Thymus (tissue), 11 donors: ENCODE measurements at regions not wholly inside any gene's neighbourhood (a gene's known extent, or its start where the extent isn't known, plus 50 kb on each side); places are given as distances from the start of the nearest gene placed in this dataset.

Experiments
- DNase-seq, 9 donors: peaks; one replicate each; pipeline ENCODE4 v3.0.0-alpha.2; 2013; ENCODE audit warnings: low spot score in 9 of 9, low read depth in 6 of 9, missing footprints in 1 of 9
- H3K27ac ChIP-seq, 2 donors: one replicate each; pipeline ENCODE4 v1.5.1; 2013; ENCODE audit warnings: control low read depth in 1 of 2, low read depth in 1 of 2, low read length in 1 of 2, mild to moderate bottlenecking in 1 of 2, moderate library complexity in 1 of 2
- H3K27me3 ChIP-seq, 2 donors: one replicate each; pipeline ENCODE4 v1.5.1; 2013; ENCODE audit warnings: low read length in 1 of 2; ENCODE audit not compliant: control insufficient read depth in 2 of 2, insufficient read depth in 1 of 2
- H3K36me3 ChIP-seq, 2 donors: one replicate each; pipeline ENCODE4 v1.5.1; 2013; ENCODE audit warnings: low read length in 1 of 2, mild to moderate bottlenecking in 1 of 2, moderate library complexity in 1 of 2; ENCODE audit not compliant: control insufficient read depth in 2 of 2, insufficient read depth in 2 of 2
- H3K4me1 ChIP-seq, 2 donors: one replicate each; pipeline ENCODE4 v1.5.1; 2013; ENCODE audit warnings: low read length in 2 of 2; ENCODE audit not compliant: control insufficient read depth in 2 of 2, insufficient read depth in 2 of 2
- H3K4me3 ChIP-seq, 2 donors: one replicate each; pipeline ENCODE4 v1.5.1; 2013; ENCODE audit warnings: low read length in 2 of 2, control low read depth in 1 of 2, mild to moderate bottlenecking in 1 of 2
- H3K9me3 ChIP-seq, 2 donors: one replicate each; pipeline ENCODE4 v1.5.1; 2013; ENCODE audit warnings: low read length in 1 of 2, mild to moderate bottlenecking in 1 of 2; ENCODE audit not compliant: control insufficient read depth in 2 of 2, insufficient read depth in 1 of 2
- WGBS: extraction: QIAGEN DNeasy Blood & Tissue Kit; methylation state at CpG from one replicate; pipeline ENCODE4 v1.1.7; 2013; 5-methylcytosine and 5-hydroxymethylcytosine counted together
- donor health status: healthy.

DNA sequence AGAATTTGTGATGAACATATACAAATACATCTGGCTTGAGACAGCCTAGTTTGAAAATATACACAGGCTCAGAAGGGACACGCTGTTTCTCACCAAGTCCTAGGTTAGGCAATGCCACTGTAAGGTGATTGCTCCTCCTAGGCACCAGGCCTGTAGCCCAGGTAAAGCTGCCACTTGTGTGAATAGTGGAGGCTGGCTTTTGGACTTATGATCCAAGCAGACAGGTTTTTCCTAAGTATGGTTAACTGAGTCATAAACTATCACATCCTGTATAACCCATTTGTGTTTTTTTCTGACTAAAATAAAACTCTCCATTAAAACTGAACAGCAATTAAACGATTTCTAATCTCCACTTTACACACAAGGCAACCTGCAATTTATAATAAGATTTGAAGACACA, 81.0 kb downstream of the SEMA4F start:
- Histone ChIP-seq H3K4me1 (peaks cover 0 to 22% of the 10 kb centered on the region in 2 donors), H3K4me3 (no peak overlapping the region), H3K9me3 (peaks cover 0 to 3% of the 10 kb centered on the region in 2 donors), H3K36me3 (no peaks in the 10 kb centered on the region), H3K27ac (peak overlapping the region in 1 of 2 donors; percentile 55), H3K27me3 (no peaks in the 10 kb centered on the region)
- 48% methylated on average over 2 of the region's 2 CpGs for WGBS
- DNase-seq, result no peak

DNA sequence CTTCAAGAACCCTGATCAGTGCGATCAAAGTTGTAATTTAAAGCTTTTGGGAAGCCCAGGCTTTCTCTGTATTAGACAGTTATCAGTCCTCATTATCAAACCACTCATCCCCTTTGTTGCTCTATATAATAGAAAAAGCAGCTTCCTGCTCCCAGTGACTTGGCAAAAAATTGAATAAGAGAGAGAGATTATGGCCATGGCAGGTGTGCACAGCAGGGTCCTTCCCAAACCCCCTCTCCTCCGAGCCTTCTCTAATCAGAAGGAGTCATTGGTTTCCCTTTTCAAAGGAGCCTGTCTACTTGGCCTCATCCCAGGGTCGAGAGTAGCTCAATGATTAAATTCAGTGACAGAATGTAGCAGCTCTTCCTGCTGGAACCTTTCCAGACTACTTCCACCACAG, 81.5 kb downstream of the SEMA4F start:
- peaks cover 0 to 3% of the 10 kb centered on the region in 2 donors for H3K9me3 ChIP-seq
- H3K36me3 ChIP-seq, result no peaks in the 10 kb centered on the region
- WGBS, result 3% methylated on average over 3 of the region's 3 CpGs
- peak in 1 of 9 donors; percentile 25 for DNase-seq
- H3K27me3 ChIP-seq, result no peaks in the 10 kb centered on the region
- H3K4me1 ChIP-seq, result peaks cover 0 to 22% of the 10 kb centered on the region in 2 donors
- no peak overlapping the region for H3K4me3 ChIP-seq
- peak overlapping the region in 1 of 2 donors; percentile 55 for H3K27ac ChIP-seq

DNA sequence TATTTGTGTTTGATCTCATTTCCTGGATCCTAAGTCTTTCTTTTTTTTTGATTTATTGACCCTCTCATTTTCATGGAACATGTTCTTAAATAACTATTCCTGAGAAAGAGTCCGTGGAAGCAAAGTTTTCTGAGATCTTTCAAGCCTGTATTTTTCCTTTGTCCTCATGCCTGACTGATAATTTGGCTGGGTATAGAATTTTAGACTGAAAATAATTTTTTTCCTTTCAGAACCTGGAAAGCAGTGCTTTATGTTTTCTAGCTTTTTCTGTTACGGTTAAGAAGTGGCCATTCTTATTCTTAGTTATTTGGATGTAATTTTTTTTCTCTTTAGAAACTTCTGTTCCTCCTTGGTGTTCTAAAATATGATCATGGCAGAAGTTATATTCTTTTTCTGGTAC, 82.5 kb downstream of the SEMA4F start:
- Histone ChIP-seq H3K27me3 (no peaks in the 10 kb centered on the region), H3K27ac (no peak overlapping the region), H3K4me1 (peaks cover 0 to 22% of the 10 kb centered on the region in 2 donors), H3K36me3 (no peaks in the 10 kb centered on the region), H3K9me3 (peaks cover 0 to 3% of the 10 kb centered on the region in 2 donors), H3K4me3 (no peak overlapping the region)
- DNase-seq, result no peak
- WGBS, result 72% methylated on average over 2 of the region's 2 CpGs

DNA sequence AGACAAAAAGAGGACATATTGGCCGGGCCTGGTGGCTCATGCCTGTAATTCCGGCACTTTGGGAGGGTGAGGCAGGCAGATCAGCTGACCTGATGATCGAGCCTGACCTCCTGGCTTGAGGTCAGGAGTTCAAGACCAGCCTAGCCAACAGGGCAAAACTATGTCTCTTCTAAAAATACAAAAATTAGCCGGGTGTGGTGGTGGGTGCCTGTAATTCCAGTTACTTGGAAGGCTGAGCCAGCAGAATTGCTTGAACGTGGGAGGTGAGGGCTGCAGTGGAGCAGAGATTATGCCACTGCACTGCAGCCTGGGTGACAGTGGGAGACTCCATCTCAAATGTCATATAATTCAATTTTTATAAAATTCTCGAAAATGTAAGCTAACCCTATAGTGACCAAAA, 84.5 kb downstream of the SEMA4F start:
- Histone ChIP-seq H3K27ac (no peak overlapping the region), H3K9me3 (peaks cover 0 to 3% of the 10 kb centered on the region in 2 donors), H3K4me3 (no peak overlapping the region), H3K4me1 (peaks cover 0 to 19% of the 10 kb centered on the region in 2 donors), H3K36me3 (no peaks in the 10 kb centered on the region), H3K27me3 (no peaks in the 10 kb centered on the region)
- 79% methylated on average over 6 of the region's 6 CpGs for WGBS
- DNase-seq, result no peak

DNA sequence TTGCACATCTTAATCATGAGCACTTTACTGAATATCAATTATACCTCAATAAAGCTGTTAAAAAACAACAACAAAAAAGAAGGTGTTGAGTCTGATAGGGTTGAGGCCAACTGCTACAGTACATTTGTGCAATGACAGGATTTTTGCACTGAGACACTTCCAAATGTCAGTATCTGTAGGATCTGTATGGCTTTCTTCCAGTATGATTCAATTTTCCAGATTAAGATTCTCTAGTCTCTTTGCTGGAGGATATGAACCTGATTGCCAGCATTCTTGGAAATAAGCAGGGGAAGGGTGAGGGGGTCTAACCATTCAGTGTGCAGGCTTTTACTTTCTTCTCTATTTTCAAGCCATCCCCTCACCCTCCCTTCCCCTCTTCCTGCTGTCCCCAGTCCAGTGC, 85.1 kb downstream of the SEMA4F start:
- Histone ChIP-seq H3K9me3 (peaks cover 0 to 3% of the 10 kb centered on the region in 2 donors), H3K27me3 (no peaks in the 10 kb centered on the region), H3K27ac (no peak overlapping the region), H3K4me1 (peaks cover 0 to 15% of the 10 kb centered on the region in 2 donors), H3K4me3 (no peak overlapping the region), H3K36me3 (no peaks in the 10 kb centered on the region)
- DNase-seq, result no peak

DNA sequence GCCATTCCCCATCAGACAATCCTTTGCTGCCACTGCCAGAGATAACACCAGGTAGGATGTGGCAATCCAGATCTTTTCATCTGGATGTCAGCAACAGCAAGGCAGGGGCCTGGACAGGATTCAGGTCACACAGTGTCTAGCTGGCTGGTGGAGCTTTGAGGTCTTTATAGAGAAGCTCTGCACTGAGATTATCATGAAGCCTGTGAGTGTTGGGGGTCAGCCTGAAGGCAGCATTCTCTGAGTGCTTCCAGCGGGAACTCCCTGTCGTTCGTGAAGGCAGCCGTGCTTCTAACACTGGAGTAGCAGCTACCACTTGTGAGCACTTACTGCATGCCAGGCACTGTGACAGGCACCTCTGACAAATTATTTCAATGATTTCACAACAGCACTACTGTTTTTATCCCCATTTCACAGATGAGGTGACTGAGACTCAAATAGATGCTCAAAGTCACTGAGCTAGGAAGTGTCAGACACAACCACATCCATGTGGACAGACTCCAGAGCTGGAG, 85.7 kb downstream of the SEMA4F start:
- no peaks in the 10 kb centered on the region for H3K27me3 ChIP-seq
- H3K4me1 ChIP-seq, result peaks cover 0 to 16% of the 10 kb centered on the region in 2 donors
- no peak overlapping the region for H3K27ac ChIP-seq

DNA sequence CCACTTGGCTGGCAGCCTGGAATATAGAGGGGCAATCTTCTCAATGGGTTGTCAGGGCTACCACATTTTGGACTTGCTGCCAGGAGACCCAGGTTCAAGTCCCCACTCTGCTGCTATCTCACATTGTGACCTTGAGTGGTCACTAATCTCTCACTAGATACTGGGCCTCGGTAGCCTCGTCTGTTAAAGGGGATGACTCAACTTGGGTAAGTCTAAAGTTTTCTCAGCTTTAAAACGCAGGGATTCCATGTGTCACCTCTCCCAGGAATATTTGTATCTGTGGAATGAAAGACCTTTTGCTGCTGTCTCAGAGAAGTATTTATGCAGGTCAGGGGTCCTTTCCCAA, 86.3 kb downstream of the SEMA4F start:
- WGBS, result 99% methylated on average over 3 of the region's 3 CpGs

More for the DNA sequence above, 85.7 kb downstream of the SEMA4F start:
- Histone ChIP-seq H3K4me3 (no peak overlapping the region), H3K36me3 (no peaks in the 10 kb centered on the region), H3K9me3 (peaks cover 0 to 3% of the 10 kb centered on the region in 2 donors)
- DNase-seq, result no peak
- WGBS, result 94% methylated on average over 4 of the region's 4 CpGs

DNA sequence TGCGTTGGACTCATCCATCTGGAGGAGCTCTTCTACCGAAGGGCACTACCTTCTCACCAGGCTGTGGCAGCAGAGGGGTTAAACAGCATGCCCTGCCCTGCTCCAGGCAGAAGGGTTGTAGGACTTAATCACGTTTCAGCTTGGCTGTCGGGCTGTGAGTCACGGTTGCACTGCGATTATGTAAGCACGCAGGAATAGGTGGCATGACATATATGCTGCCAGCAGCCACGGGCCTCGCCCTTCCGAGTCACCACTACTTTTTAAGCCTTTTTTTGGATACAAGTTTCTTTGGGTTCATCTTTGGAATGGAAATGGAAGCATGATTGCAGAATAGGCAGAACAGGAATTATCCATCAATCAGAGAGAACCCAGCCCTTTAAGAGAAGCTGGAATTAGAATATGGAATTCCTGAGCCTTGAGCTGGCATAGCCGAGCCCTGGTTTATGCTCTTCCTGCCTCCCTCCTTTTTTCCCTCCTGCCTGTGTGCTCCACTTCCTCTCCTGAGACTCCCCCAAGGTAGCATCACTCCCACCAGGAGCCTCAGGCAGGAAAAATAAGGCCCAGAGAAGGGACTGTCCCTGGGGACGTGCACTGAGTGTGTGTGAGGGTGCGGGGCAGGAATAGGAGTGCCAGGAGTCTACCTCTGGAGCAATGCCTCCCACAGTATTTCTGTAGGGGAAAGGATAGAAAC, 86.8 kb downstream of the SEMA4F start:
- H3K4me3 ChIP-seq, result no peak overlapping the region
- WGBS, result 89% methylated on average over 13 of the region's 13 CpGs
- peaks cover 0 to 17% of the 10 kb centered on the region in 2 donors for H3K4me1 ChIP-seq
- H3K27ac ChIP-seq, result no peak overlapping the region
- no peaks in the 10 kb centered on the region for H3K36me3 ChIP-seq
- no peaks in the 10 kb centered on the region for H3K27me3 ChIP-seq
- peaks cover 0 to 3% of the 10 kb centered on the region in 2 donors for H3K9me3 ChIP-seq
- no peak for DNase-seq

More for the DNA sequence above, 86.3 kb downstream of the SEMA4F start:
- Histone ChIP-seq H3K4me1 (peaks cover 0 to 15% of the 10 kb centered on the region in 2 donors), H3K9me3 (peaks cover 0 to 3% of the 10 kb centered on the region in 2 donors), H3K27ac (no peak overlapping the region), H3K27me3 (no peaks in the 10 kb centered on the region), H3K4me3 (no peak overlapping the region), H3K36me3 (no peaks in the 10 kb centered on the region)
- no peak for DNase-seq

DNA sequence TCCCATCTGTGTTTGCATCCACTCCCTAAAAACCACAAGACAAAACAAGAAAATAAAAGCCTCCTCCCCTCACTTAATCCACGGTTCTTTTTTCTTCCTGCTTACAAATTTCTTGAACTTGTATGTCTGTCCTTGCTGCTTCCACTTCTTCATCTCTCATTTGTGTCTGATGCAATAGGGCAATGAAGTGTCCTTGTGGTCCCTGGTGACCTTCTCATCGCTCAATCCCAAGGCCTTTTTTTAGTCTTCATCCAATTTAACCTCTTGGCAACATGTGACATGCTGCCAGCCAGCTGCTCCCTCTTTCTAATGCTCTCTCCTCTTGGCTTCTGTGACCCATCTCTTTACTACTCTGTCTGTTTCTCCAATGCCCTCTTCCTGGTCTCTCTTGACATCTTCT, 87.6 kb downstream of the SEMA4F start:
- DNase-seq, result no peak
- Histone ChIP-seq H3K4me3 (no peak overlapping the region), H3K27ac (no peak overlapping the region), H3K36me3 (no peaks in the 10 kb centered on the region), H3K27me3 (no peaks in the 10 kb centered on the region), H3K4me1 (peaks cover 0 to 24% of the 10 kb centered on the region in 2 donors), H3K9me3 (no peaks in the 10 kb centered on the region)
- 92% methylated on average over 2 of the region's 2 CpGs for WGBS
